ENCODE measurements at regions not wholly inside any gene's neighbourhood (a gene's known extent, or its start where the extent isn't known, plus 50 kb on each side); places are given as distances from the start of the nearest gene placed in this dataset.
"Not testable (repeated sequence)": the region's sequence is repeated elsewhere in the genome, so short reads cannot be mapped to it uniquely, and the experiment has no call there.

DNA sequence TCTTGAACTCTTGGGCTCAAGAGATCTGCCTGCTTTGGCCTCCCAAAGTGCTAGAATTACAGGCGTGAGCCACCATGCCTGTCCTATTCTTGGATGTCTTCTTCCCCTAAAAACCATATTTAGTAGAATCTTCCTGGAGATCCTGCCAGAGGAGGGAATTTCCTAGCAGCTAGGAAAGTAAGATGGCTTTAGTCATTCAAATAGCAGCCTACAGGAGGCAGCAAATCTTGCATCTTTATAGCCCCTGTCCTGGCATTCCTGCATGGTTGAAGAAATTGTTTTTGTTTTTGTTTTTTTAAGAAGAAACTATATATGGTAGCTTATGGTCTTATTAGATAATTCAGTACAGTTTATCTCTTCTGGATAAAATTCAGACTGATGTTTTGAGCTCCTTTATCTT lies 83.2 kb upstream of the AGTPBP1 start:
- intact Hi-C loops (cut with DNase I); H3K4me1 ChIP-seq: not testable (repeated sequence)

DNA sequence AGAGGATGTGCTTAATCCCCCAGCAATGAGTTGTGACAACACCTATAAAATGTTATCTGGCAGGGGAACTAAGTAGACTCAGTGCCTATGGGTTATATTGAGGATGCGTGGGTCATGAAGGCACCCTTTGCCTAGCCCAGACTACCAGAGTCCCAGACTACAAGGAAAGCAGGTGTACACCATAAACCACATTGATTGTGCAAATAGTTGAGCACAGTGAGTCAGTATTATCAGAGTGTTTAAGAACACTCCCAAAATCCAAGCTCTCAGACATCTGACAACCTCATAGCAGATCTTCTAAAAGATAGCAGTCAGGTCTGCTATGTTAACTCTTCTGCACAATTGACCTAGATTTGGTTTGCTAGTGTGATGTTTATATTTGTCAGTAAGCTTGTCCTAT lies 92.8 kb upstream of the AGTPBP1 start:
- intact Hi-C loops (cut with DNase I); H3K27me3 ChIP-seq; H3K27ac ChIP-seq; H3K4me3 ChIP-seq; DNase-seq; H3K9me3 ChIP-seq; H3K4me1 ChIP-seq: not testable (repeated sequence)
- WGBS, 2 donors, result 100% methylated on average over 1 of the region's 1 CpG
- peaks cover 0 to 40% (median 0%) of the 10 kb centered on the region in 3 donors for H3K36me3 ChIP-seq

More for the DNA sequence above, 83.2 kb upstream of the AGTPBP1 start:
- peaks cover 0 to 39% (median 0%) of the 10 kb centered on the region in 3 donors for H3K36me3 ChIP-seq
- not testable (repeated sequence) for DNase-seq, H3K27ac ChIP-seq, H3K27me3 ChIP-seq, H3K9me3 ChIP-seq, H3K4me3 ChIP-seq
- TF ChIP-seq, protein P1, sequence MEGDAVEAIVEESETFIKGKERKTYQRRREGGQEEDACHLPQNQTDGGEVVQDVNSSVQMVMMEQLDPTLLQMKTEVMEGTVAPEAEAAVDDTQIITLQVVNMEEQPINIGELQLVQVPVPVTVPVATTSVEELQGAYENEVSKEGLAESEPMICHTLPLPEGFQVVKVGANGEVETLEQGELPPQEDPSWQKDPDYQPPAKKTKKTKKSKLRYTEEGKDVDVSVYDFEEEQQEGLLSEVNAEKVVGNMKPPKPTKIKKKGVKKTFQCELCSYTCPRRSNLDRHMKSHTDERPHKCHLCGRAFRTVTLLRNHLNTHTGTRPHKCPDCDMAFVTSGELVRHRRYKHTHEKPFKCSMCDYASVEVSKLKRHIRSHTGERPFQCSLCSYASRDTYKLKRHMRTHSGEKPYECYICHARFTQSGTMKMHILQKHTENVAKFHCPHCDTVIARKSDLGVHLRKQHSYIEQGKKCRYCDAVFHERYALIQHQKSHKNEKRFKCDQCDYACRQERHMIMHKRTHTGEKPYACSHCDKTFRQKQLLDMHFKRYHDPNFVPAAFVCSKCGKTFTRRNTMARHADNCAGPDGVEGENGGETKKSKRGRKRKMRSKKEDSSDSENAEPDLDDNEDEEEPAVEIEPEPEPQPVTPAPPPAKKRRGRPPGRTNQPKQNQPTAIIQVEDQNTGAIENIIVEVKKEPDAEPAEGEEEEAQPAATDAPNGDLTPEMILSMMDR (IDR thresholded peaks at IDR 0.05), result peak in 1 of 6 experiments; percentile 27
- WGBS, 2 donors, result 78 to 86% methylated on average over 1 of the region's 1 CpG

GRCh38 chr9:85843949-85844348 lies 97.0 kb upstream of the NAA35 start:
- H3K9me3 ChIP-seq; intact Hi-C loops (cut with DNase I); H3K27ac ChIP-seq; DNase-seq; H3K4me1 ChIP-seq; H3K4me3 ChIP-seq; H3K27me3 ChIP-seq: not testable (repeated sequence)
- WGBS, 2 donors, result 80 to 95% methylated on average over 1 of the region's 1 CpG
- H3K36me3 ChIP-seq, result peaks cover 0 to 85% (median 6%) of the 10 kb centered on the region in 3 donors

- DNase-seq; H3K27ac ChIP-seq; intact Hi-C loops (cut with DNase I); H3K4me3 ChIP-seq; H3K9me3 ChIP-seq; H3K4me1 ChIP-seq; H3K27me3 ChIP-seq: not testable (repeated sequence)
- WGBS, 2 donors, result 88 to 100% methylated on average over 2 of the region's 2 CpGs
- peaks cover 0 to 69% (median 0%) of the 10 kb centered on the region in 3 donors for H3K36me3 ChIP-seq
Observed at GRCh38 chr9:85847782-85848181, 93.2 kb upstream of the NAA35 start.

- no peaks in the 10 kb centered on the region for H3K4me1 ChIP-seq
- no peak overlapping the region for H3K27ac ChIP-seq
- no peak for TF ChIP-seq POLR2A (IDR thresholded peaks at IDR 0.05)
- TF ChIP-seq, protein P1 (IDR thresholded peaks at IDR 0.05), result no peak
- H3K27me3 ChIP-seq, result no peaks in the 10 kb centered on the region
- H3K36me3 ChIP-seq, result peaks cover 0 to 3% (median 0%) of the 10 kb centered on the region in 3 donors
- H3K4me3 ChIP-seq, result no peak overlapping the region
- H3K9me3 ChIP-seq, result no peaks in the 10 kb centered on the region
- intact Hi-C loops (cut with DNase I), result no loop called here
- 66 to 81% methylated on average over 5 of the region's 5 CpGs for WGBS, 2 donors
- DNase-seq, result no peak
Observed at GRCh38 chr9:85858056-85858750, 82.7 kb upstream of the NAA35 start.

- no peaks in the 10 kb centered on the region for H3K9me3 ChIP-seq
- DNase-seq, result no peak
- H3K27ac ChIP-seq, result no peak overlapping the region
- no peak overlapping the region for H3K4me3 ChIP-seq
- intact Hi-C loops (cut with DNase I), result no loop called here
- H3K4me1 ChIP-seq, result no peaks in the 10 kb centered on the region
- no peak for TF ChIP-seq POLR2A (IDR thresholded peaks at IDR 0.05)
- TF ChIP-seq, protein P1 (IDR thresholded peaks at IDR 0.05), result no peak
- 50 to 60% methylated on average over 1 of the region's 1 CpG for WGBS, 2 donors
- H3K36me3 ChIP-seq, result no peaks in the 10 kb centered on the region
- H3K27me3 ChIP-seq, result no peaks in the 10 kb centered on the region
Observed at GRCh38 chr9:85859765-85860164, 81.2 kb upstream of the NAA35 start.

DNA sequence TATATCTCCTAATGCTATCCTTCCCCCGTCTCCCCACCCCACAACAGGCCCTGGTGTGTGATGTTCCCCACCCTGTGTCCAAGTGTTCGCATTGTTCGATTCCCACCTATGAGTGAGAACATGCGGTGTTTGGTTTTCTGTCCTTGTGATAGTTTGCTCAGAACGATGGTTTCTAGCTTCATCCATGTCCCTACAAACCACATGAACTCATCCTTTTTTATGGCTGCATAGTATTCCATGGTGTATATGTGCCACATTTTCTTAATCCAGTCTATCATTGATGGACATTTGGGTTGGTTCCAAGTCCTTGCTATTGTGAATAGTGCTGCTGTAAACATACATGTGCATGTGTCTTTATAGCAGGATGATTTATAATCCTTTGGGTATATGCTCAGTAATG lies 79.1 kb upstream of the NAA35 start:
- intact Hi-C loops (cut with DNase I), result not testable (repeated sequence)
- 98 to 100% methylated on average over 5 of the region's 5 CpGs for WGBS, 2 donors

More for the DNA sequence above, 79.1 kb upstream of the NAA35 start:
- not testable (repeated sequence) for H3K36me3 ChIP-seq, H3K27ac ChIP-seq, H3K9me3 ChIP-seq, H3K4me3 ChIP-seq, DNase-seq, H3K4me1 ChIP-seq, H3K27me3 ChIP-seq
